Left colon (tissue), 2 donors: ENCODE measurements at regions not wholly inside any gene's neighbourhood (a gene's known extent, or its start where the extent isn't known, plus 50 kb on each side); places are given as distances from the start of the nearest gene placed in this dataset.
"Not testable (repeated sequence)": the region's sequence is repeated elsewhere in the genome, so short reads cannot be mapped to it uniquely, and the experiment has no call there.

Source experiments
- ATAC-seq: fragments of 200-7000 bp; cut with Tn5 transposase; one replicate; pipeline ENCODE4 v1.9.1; 2020; ENCODE audit warnings: mild to moderate bottlenecking, moderate library complexity
- DNase-seq, 2 donors: peaks; one replicate each; pipeline ENCODE4 v3.0.0-alpha.2; 2020
- intact Hi-C, 2 donors: fragments of 100-400 bp; cut with DNase I in 1 of 2; cut with micrococcal nuclease in 1 of 2; formaldehyde crosslinking; loops; one replicate each; pipeline versions ENCODE4 v1.11.2 to v1.14.0; 2022; cut with DNase I, micrococcal nuclease
- microRNA-seq, 2 donors: library from miRNA; unstranded; fragments of <30 nt; microRNA quantifications; one replicate each; pipeline versions ENCODE4 v1.1.0 to v1.2.0, GENCODE V29; 2020
- donor health status: DM: no; HTN: no; CAD: no.
- donor health status: DM: yes; HTN: yes; CAD: no.

DNA sequence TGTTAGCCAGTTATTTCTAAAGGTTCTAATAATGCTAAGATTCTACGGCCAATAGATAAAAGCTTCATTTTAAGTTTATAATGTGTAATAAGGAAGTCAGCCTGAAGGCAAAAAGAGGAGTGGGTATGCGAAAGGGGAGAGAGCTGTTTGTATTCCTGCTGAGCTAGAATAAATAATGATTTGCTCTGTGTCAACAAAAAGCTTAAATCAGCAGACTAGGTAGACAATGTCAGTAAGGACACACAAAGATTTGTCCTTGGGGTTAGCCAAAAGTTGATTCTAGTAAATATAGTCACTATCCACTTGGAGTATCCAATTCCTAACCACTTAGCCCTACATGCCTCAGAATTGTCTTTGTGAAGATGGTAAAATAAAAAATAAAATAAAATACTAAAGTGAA, 90.3 kb upstream of the GRIA3 start:
- ATAC-seq (no peak), DNase-seq (no peak)
- intact Hi-C loops, result no loop called here

DNA sequence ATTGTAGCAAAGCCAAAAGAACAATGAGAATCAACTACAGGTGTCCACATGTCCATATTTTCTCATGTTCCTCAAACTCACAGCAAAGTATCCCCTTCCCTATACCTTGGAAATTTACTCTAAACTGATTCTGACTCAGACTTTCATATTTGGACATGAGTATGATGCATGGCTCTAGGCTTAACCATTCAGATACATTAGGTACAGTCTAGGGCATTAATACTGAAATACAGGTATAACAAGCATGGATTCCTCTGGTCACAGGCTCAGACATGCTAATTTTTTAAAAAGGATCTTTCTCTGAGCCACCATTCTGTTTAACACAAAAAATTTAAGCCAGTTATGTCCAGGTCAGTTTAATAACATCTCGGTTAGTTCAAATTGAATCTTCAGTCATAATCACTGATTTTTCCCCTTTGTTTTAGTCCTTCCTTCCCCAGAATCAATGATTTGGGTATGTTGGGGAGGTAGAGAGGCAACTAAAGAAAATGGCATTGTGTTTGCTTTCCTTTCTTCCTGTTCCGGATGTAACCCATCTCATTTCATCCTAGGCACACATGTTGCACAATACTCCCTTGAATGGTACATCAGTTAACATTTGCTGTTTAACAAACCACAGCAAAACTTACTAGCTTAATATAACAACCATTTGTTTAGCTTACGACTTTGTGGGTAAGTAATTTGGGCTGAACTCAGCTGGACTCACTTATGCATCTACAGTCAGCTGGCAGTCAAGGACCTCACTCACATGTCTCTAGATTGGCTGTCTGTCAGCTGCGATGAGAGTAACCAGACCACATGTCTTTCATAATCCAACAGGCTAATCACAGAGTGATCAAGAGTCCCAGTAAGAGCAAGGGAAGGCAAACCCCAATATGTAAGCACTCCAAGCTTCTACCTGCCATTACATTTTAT, 75.3 kb upstream of the GRIA3 start:
- intact Hi-C loops, result no loop called here
- ATAC-seq (no peak), DNase-seq (no peak)

DNA sequence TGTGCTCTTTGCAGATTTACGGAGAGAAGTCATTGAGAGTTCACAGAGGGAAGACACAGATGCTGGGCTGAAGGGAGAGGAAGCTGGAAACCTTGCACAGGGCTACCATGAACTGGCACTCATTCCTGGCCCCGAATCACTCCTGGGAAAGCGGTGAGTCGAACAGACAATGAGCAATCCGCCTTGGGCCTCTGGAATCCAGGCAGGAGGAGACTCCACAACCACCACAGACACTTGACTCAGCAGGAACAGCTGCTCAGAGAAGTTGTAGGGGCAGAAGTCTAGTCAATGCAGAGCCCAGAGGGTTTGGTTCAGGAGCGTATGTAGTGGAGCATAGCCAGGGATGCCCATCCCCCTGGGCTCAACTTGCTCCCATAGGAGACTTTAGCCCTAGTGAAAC, 62.8 kb upstream of the GRIA3 start:
- intact Hi-C loops, result no loop called here
- DNase-seq, result no peak
- ATAC-seq, result no peak

DNA sequence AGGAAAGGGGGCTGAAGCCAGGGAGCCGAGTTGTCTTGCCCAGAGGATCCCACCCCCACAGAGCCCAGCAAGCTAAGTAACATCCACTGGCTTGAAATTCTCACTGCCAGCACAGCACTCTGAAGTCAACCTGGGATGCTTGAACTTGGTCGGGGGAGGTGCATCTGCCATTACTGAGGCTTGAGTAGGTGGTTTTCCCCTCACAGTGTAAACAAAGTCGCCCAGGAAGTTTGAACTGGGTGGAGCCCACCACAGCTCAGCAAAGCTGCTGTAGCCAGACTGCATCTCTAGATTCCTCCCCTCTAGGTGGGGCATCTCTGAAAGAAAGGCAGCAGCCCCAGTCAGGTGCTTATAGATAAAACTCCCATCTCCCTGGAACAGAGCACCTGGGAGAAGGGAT, 54.3 kb upstream of the GRIA3 start:
- ATAC-seq, intact Hi-C loops: not testable (repeated sequence)

More for the DNA sequence above, 54.3 kb upstream of the GRIA3 start:
- not testable (repeated sequence) for DNase-seq

Small RNAs in the stretch of these regions (microRNA-seq; reads per million reads assigned to microRNA genes)
- 0 reads per million in 2 donors for gene MIR3672
